HG03108 (cell line): ENCODE measurements at regions not wholly inside any gene's neighbourhood (a gene's known extent, or its start where the extent isn't known, plus 50 kb on each side); places are given as distances from the start of the nearest gene placed in this dataset.
"Not testable (repeated sequence)": the region's sequence is repeated elsewhere in the genome, so short reads cannot be mapped to it uniquely, and the experiment has no call there.

Experiments
- ATAC-seq: cut with Tn5 transposase; IDR thresholded peaks from one replicate; pipeline ENCODE4 v1.9.1; 2021; ENCODE audit warnings: moderate library complexity; ENCODE audit not compliant: unreplicated experiment

- ATAC-seq = no peak
These were observed 730.2 kb upstream of the GJE1 start for GRCh38 chr6:141402489-141402888.

- ATAC-seq = no peak
These were observed 730.9 kb upstream of the GJE1 start for GRCh38 chr6:141401851-141402250.

GRCh38 chr6:141401168-141401567, 731.6 kb upstream of the GJE1 start:
- ATAC-seq = no peak

DNA sequence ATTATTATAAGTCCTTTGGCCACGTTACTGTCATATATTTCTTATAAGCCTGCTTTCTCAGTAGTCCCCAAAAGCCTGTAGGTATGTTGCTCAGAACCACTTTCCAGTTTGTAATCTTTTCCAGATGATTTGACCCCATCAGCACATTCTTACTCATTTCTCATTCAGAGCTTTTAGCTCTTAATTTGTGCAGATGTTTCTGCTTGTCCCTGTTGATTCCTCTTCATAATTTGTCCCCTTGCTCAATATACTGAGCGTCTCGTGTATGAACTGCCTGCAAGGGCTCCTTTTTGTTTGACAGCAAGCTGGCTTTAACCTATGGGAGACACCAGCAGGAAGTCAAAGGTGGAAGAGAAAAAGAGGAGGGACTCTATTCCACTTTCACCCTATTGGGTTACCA, 733.8 kb upstream of the GJE1 start:
- no peak for ATAC-seq

DNA sequence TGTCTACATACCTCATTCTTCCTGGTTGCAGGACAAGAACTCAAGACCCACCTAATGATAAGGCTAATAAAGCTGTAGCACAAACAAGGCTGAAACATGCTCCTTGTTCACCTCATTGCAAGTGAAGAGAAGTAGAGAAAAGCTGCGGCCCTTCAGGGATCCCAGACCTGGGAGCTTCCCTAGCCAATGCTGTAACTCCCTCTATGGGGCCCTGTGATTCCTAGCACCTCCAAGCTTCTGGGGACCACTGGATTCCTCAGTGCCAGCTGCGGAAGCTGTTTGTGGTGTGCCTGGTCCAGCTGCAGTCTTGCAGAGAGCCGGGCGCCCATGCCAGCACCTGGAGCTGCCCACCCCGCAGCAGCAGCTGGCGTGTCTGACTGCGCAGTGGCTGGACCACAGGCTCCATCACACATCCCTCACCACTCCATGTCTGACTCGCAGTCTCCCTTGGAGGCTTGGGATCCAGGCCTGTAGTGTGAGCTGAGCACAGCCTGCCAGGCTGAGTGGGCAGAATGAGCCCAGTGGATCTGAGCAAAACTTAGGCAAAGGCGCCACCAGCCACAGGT, 737.2 kb upstream of the GJE1 start:
- ATAC-seq = no peak

GRCh38 chr6:141394565-141395051, 738.1 kb upstream of the GJE1 start:
- ATAC-seq = no peak

- ATAC-seq = no peak
These were observed 738.6 kb upstream of the GJE1 start for GRCh38 chr6:141394125-141394536.

DNA sequence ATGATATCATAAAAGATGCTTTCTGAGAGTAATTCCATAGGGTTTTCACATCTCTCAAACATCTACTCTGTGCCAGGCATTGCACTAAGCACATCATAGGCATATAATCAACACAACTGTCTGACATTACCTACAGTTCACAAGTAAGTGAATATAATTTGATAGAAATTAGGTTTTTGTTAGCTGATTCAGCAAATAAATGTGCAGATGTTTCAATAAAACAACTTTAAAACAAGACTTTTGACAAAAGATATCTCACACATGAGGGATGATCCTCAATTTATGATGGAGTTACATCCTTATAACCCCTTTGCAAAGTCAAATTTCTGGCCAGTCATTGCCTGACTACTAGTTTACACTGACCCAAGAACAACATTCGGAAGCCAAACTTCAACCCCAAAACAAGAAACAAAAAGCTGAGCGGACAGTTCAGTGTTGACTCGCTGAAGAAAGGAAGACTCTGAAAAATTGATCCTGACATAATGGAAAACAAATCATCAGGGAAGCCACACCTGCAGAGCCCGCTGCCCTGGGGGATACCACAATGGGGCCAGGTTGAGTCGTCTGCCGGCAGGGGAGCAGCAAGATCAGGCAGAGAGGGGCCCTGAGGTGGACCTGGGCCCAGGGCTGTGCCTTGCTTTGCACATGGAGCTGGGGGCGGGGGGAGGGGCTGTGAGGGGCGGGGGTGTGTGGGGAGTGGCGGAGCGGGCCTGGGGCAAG, 739.2 kb upstream of the GJE1 start:
- ATAC-seq = no peak

- not testable (repeated sequence) for ATAC-seq
These were observed 741.6 kb upstream of the GJE1 start for GRCh38 chr6:141391135-141391534.

GRCh38 chr6:141388666-141389065, 744.1 kb upstream of the GJE1 start:
- no peak for ATAC-seq

DNA sequence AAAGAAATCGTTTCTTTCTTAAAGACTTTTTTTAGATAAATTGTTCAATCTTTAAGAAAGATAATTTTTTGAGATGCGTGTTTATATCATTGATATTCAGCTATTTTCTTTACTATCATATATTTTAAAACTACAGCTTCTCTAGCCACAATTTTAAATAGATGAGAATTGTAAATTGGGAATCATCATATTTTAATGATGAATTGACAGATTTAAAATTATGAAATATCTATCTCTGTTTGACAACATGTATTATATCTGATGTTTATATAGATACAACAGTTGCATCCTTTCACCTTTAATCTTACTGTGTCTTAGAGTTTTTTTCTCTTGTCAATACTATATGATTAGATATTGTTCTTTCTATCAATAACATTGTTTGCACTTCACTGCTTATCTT, 762.3 kb upstream of the GJE1 start:
- no peak for ATAC-seq

- not testable (repeated sequence) for ATAC-seq
These were observed 765.9 kb upstream of the GJE1 start for GRCh38 chr6:141366796-141367195.

GRCh38 chr6:141364694-141365093, 768.0 kb upstream of the GJE1 start:
- ATAC-seq = no peak

DNA sequence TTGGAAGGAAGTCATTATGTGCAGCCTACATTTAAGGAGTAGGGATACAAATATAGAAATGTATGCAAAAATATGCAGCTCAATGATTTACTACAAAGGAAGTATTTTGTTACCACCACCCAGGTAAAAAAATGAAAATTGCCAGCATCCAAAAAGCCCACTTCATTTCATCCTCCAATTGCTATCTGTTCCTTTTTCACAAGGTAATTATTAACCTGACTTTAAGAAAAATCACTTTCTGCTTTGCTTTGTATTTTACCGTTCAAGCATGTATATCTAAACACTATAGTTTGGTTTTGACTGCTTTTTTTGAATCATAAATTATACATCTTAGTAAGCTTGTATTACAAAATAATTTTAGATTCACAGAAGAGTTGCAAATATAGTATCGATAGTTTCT, 768.5 kb upstream of the GJE1 start:
- no peak for ATAC-seq

DNA sequence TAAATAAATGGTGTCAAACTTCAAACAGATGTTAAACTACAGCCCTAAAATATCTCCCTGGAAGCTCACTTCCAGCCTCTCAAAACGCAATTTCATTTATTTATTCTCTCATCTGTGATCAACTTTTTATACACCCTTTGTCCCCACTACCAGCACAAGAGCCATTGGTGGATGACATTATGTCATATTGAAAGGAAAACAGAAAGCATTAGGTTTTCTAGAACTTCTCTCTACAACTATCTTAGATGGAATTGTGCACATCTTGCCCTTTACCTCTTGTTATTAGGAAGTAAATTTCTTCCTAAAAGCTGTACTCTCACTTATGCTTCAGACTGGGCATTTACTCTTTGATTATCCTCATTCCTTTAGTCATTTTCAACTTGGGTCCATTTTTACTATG, 771.2 kb upstream of the GJE1 start:
- ATAC-seq = no peak

DNA sequence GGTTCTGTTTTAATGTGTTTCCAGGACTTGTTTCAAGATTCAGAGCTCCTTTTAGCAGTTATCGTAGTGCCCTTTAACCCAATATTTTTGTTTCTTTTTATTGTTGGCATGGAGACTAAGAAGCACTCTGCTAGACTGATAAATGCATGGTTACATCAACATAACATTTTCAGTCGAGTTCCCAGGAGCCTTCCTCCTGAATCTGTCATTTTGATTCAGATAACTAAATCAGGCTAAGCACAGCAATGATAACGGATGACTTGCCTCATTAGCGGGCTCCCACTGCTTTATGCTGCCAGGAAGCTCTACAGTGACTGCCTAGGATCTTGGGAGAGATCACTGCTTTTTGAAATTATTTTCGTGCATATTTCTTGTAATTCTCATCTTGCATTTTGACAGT, 772.8 kb upstream of the GJE1 start:
- ATAC-seq = no peak

DNA sequence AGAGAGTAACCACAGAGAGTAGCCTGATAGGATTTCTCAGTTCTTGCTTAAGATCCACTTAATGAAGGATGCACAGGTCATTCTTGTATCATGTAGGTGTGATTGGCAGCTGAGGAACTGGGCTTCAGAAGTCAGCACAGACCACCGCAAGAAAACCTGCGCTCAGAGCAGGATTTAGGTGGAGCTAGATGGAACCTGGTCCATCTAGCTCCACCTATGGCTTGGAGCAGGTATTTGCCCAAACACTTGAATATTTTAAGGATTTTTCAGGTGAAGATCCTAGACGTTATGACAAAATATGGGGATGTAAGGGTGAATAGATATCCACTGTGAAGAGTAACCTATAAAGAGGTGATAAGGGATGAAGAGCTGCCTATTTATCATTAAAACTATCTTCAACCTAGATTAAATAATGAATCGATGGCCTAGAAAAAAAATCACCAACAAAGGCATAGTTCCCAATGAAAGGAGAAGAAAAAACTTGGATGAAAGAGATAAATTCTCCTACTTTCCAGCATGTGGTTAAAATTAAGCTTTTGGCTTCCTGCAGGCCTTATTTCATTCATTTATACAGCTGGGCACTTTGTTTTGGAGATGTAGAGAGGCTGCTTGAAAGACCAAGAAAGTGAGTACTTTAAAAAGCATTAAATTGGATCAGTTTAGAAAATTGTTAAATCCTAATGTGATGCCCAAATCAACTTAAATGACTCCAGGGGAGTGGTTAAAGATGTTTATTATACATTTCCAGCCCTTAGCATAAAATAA, 778.4 kb upstream of the GJE1 start:
- ATAC-seq = no peak

GRCh38 chr6:141351721-141352120, 781.0 kb upstream of the GJE1 start:
- ATAC-seq = no peak

DNA sequence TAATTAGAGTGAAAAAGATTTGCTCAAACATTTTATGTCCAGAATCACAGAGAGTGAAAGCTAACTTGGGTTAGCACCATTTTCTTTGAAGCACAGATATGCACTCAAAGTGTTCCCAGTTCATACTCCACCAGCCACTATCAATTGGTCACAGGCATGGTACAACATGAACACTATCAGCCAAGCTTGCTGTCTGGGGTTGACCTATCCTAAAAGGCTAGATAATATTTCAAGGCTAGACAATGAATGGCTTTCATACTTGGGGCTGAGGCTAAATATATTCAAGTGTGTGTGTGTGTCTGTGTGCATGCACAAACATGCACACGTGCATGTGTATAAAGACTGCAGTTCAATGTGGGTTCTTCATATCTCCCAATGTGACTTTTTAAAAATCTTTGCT, 783.0 kb upstream of the GJE1 start:
- no peak for ATAC-seq

- no peak for ATAC-seq
These were observed 784.7 kb upstream of the GJE1 start for GRCh38 chr6:141347906-141348492.

GRCh38 chr6:141347086-141347485, 785.6 kb upstream of the GJE1 start:
- ATAC-seq = no peak

GRCh38 chr6:141346535-141346934, 786.2 kb upstream of the GJE1 start:
- no peak for ATAC-seq
